Inflammatory macrophage treated with lipopolysaccharide for 1 hour (primary cell): ENCODE measurements at regions not wholly inside any gene's neighbourhood (a gene's known extent, or its start where the extent isn't known, plus 50 kb on each side); places are given as distances from the start of the nearest gene placed in this dataset.
"Not testable (repeated sequence)": the region's sequence is repeated elsewhere in the genome, so short reads cannot be mapped to it uniquely, and the experiment has no call there.

Source experiments
- DNase-seq, 2 donors: peaks; one replicate each; pipeline ENCODE4 v3.0.0-alpha.2; 2020 to 2022

DNA sequence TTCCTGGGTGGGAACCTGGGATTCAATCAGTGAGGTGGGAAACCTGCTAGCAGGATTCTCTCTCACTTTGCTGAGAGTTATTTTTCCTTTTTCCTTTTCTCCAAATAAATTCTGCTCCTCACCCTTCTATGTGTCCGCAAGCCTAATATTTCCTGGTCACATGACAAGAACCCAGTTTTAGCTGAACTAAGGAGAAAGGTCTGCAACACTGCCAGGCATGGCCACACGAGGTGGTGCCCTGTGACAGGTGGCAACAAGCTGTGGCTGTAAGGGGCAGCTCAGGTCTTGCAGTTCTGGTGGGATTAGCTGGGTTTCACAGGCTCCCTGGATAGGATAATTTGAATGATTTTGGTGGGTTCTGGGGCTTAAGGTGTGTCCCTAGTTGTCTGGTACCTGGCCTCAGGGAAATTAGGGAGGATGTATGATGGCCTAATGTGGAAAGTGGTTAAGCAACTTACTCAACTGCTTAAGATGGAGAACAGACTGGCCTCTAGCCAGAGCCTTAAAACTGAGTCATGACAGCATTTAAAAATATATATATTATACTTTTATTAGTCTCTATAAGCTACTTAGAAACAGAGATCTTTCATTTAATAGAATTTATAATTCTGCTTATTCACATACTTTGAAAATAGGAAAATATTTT, 215.0 kb downstream of the IL15 start:
- DNase-seq = no peak

DNA sequence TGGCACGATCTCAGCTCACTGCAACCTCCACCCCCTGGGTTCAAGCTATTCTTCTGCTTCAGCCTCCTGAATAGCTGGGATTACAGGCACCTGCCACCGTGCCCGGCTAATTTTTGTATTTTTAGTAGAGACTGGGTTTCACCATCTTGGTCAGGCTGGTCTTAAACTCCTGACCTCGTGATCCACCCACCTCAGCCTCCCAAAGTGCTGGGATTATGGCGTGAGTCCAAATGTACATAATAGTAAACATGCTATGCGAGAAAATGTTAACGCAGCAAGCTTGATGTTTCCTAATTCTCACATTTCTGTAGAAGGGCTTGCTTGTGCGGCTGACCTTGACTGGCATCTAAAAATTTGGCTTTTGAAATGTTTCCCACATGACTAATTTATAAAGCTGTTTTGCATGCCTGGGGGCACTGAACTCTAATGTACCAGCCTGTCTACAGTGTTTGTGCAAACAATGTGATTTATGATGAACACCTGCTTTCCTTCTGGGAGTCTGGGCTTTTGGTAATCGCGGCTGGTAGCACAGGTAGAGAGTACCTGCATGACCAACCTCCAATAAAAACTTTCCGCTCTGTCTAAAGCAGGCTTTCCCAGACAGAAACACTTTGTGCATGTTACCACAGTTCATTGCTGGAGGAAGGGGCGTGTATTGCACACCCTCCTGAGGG, 216.8 kb downstream of the IL15 start:
- no peak for DNase-seq

DNA sequence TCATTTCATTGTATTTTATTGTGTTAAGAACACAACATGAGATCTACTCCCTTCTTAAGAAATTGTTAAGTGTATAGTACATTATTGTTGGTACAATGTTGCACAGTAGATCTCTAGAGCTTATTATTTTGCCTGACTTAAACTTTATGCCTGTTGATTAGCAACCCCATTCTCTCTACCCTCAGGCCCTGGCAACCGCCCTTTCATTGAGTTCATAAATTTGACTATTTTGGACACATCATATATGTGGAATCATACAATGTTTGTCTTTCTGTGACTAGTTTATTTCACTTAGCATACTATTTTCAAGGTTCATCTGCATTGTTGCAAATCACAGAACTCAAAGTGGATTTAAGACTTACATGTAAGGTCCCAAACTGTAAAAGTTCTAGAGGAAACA, 222.1 kb downstream of the IL15 start:
- DNase-seq = no peak

DNA sequence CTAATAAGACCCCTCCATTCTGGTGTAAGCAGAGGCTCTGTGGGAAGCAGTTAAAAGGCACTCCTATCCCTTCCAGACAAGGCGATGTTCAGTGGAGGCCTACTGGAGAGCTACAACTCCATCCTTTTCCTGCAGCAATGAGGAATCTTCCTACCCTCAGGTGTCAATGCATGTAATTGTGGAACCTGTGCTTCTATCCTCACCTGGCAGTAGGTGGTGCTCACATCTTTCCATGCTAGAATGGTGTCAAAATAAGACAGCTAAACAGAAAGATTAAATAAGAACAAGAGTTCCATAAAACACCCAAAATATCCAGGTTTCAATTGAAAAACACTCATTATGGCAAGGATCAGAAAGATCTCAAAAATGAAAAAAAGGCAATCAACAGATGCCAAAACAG, 224.6 kb downstream of the IL15 start:
- no peak for DNase-seq

DNA sequence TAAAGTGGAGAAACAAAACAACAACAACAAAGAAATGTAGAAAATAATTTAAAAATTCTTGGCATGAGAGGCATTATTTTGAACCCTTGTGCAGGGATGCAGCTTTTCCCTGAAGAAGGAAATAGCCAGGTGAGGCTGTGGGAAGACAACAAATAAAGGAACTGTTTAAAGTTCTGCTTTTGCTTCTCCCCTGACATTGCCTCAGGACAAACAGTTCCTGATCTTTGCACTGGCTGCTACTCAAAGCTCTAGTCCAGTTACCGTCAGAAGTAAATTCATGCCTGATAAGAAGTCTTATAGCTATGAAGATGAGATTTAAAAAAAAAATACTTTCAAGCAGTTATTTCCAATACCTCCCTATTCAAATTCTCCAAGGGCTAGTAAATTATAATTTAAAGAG, 233.8 kb downstream of the IL15 start:
- DNase-seq = no peak

DNA sequence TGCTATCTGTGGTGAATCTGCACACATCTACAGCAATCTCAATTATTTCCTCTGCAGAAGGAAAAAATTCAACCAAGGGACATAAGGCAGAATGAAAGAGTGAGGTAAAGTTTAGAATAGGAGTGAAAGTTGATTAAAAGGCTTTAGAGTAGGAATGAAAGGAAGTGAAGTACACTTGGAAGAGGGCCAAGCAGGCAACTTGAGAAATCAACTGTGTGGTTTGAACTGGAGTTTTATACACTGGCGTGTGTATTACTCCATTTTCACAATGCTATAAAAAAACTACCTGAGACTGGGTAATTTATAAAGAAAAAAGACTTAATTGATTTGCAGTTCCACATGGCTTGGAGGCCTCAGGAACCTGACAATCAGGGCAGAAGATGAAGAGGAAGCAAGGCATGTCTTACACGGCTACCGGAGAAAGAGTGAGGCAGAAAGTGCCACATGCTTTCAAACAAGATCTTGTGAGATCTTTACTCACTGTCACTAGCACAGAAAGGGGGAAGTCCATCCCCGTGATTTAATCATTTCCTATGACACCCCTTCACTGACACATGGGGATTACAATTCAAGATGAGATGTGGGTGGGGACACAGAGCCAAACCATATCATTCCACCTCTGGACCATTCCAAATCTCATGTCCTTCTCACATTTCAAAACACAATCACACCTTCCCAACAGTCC, 234.8 kb downstream of the IL15 start:
- peak; percentile 26 to 35 for DNase-seq

DNA sequence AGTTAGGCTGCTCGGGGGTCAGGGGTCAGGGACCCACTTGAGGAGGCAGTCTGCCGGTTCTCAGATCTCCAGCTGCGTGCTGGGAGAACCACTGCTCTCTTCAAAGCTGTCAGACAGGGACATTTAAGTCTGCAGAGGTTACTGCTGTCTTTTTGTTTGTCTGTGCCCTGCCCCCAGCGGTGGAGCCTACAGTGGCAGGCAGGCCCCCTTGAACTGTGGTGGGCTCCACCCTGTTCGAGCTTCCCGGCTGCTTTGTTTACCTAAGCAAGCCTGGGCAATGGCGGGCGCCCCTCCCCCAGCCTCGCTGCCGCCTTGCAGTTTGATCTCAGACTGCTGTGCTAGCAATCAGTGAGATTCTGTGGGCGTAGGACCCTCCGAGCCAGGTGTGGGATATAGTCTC, 246.3 kb downstream of the IL15 start:
- not testable (repeated sequence) for DNase-seq

DNA sequence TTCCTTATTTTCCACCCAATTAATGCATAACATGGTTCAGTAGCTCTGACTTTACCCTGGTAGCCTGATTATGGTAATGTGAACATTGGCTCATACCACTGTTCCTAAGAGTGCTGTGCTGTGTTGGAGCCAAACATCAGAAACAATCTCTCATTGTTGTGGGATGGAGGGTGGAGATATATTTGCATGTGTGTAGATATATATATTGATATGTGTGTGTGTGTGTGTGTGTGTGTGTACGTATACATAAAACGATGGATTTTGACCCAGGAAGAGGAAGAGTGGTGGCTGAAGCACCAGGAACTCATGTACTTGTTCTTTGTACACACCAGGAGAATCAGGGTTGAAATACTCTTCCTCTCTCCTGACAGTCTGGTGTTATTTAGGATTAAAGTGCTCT, 247.7 kb downstream of the IL15 start:
- no peak for DNase-seq

DNA sequence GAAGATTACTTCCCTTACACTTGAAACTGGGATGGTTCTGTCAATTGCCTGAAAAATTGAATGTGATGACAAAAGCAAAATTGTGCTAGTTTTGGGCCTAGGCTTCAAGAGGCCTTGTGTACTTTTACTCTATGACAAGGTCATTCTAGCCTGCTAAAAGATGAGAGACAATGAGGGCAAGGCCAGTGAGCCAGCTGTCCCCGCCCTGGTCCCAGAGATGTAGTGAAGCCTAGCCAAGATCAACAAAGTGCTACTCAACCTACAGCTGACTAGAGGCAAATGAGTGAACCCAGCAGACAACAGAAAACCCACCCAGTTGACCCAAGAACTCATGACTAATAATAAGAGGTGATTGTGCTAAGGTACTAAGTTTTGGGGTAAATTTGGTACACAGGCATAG, 248.7 kb downstream of the IL15 start:
- no peak for DNase-seq

DNA sequence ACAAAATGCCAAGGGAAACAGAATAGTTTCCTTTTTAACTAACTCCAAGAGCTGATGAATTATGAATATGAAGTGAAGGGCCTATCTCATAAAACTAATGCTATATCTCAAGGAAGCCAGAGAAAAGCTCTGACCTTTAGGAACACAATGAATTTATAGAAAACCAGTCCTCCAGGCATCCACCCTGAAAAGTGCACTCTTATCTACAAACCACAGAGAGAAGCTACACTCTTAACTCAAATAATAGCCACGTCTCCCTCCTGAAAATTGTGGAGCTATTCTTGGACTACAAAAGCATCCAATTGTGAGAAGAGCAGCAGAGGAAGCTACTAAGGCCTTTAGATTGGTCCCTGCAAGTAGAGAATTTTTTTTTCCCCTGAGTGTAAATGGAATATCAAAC, 253.9 kb downstream of the IL15 start:
- DNase-seq = no peak

DNA sequence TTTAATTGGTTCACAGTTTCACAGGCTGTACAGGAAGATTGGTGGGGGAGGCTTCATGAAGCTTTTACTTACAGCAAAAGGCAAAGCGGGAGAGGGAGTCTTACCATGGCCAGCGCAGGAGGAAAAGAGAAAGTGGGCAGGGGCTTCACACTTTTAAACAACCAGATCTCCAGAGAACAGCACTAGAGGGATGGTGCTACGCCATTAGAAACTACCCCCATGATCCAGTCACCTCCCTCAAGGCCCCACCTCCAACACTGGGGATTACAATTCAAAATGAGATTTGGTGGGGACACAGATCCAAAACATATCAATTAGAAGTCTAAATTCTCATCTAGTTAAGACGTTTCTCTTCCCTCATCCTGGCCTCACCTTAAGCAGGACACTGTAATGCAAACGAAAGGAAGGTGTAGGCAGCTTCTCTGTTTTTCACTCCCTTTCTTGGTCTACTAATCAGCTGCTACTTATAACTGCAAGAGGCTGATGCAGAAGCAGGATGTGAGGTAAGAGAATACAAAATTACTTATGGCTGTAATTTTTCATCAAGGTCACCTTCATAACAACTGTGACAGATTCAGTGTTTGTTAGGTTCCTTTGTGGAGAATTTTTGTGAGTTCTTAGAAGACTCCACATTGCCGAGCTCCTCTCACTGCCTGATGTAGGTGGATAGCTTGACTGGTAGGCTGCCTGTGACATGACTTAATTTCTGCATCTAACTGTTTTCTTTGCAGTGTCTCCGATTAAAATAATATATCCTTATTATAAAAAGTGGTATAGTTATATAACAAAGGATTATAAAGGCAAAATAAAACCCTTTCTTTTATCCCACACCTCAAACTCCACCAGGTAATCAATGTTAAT, 255.1 kb downstream of the IL15 start:
- DNase-seq = no peak

DNA sequence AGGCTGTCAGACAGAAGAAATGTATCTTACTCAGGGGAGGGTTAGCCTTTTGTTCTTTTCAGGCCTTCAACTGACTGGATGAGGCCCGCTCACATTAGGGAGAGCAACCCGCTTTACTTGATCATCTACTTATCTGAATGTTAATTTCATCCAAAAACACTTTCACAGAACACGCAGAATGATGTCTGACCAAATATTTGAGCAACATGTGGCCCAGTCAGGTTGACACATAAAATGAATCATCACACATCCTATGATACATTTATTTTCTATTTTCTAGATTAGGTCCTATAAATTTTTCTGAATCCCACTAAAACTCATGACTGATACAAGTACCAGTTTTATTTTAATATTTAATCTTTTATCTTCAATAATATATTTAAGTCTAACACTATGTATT, 260.3 kb downstream of the IL15 start:
- DNase-seq = no peak

DNA sequence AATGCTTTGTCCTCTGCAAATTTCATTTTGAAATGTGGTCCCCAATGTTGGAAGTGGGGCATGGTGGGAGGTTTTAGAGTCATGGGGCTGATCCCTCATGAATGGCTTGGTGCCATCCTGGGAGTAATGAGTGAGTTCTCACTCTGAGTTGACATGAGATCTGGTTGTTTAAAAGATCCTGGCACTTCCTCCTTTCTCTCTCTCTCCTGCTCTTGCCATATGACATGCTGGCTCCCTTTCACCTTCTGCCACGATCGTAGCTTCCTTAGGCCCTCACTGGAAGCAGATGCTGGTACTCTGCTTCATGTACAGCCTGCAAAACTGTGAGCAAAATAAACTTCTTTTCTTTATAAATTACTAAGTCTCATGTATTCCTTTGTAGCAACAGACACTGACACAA, 262.0 kb downstream of the IL15 start:
- DNase-seq = no peak

DNA sequence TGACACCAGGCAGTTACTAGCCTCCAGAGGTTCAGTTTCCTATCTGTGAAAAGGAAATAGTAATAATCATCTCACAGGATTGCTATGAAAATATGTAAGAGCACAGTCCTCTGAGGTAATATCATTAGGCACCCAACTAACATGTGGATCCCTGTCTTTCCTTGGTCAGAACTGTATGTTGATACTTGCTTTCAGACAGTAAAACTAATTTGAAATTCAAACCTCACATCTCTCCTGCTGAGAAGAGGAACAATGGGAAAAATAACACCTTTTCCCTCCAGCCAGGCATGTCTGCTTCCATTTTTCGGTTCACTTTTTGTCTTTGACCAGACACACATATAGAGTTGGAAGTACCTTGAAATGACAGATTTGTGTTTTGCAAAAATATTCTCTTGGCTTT, 262.7 kb downstream of the IL15 start:
- no peak for DNase-seq

DNA sequence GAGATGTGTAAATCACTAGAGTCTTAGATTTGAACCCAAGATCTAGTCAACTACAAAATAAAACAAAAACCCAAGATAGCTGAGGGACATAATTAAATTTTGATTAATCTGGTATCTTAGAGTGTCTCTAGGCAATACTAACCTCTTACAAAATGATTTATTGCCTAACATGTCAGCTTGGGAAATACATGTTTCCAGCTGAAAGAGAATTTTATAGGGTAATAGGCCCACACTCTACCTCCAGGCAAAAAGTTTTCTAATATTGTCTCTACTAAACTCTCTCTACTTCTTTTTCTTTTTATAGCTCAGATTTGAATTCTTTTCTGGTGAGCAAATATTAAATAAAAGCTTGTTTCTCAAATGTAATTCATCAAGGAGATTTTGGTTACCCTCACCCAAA, 263.2 kb downstream of the IL15 start:
- DNase-seq = no peak

DNA sequence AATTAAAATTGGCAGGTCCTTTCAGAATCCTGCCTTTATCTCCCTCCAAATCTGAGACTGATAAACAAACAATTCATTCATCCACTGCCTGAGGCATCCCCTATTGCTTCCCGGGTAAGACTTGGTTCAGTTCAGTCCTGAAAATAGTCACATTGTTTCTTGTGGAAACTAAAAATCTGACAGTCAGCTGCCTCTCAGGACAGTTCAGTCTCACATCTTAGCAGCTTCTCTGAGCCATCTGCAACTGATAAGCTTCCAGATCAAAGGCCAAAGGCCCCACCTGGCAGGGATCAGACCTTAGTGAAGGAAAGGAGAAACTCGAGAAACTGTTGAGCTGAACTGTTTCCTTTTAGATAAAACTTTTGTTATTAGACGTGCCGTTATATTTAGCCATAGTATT, 264.5 kb downstream of the IL15 start:
- DNase-seq = no peak

DNA sequence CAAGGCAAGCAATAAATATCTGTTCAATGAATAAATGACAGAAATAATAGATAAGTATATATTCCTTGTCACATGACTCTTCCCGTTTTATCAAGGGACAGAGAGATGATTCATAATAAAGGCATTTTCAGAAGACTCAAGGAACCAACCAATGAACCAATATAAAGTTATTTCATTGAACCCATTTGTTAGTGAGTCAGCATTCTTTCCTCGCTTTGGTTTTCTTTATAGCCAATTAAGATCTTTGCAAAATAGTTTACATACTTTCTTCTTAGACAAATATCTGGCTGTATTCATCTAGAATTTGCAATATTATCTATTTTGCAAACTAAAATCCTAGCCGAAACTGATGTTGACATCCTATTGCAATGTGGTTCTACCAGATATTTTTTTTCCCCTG, 269.4 kb downstream of the IL15 start:
- DNase-seq = no peak

DNA sequence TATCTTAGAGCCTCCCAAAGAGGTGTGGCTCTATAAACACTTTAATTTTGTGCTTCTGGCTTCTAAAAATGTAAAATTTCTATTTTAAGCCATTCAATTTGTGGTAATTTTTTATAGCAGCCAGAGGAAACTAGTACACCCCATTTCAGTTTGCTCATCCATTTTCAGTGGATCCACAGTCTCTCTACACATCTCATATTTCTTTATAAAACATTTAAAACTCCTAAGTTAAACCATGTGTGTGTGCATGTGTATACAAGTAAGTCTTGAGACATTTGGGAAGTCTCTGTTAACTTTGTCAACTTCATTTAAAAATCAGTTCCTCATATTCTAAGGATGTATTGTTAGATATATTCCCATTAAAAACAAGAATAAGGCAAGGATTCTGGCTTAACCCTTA, 273.2 kb downstream of the IL15 start:
- DNase-seq = no peak

DNA sequence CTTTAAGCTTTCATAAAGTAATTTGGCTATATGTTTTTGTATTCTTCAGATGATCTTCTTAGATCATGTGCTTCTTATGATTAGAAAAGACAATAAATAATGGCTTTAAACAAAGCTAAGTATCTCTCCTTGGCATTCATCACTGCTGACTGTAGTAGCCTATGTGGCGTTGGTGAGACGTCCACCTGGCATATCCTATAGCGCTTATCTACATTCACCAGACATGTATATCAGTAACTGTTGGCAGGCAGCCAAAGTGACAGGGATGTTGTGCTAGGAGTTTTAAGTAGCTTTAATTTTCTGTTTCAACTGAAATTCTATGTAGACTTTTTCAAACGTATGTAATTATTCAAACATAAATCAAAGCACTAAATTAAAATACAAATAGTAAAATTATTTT, 276.4 kb downstream of the IL15 start:
- no peak for DNase-seq

DNA sequence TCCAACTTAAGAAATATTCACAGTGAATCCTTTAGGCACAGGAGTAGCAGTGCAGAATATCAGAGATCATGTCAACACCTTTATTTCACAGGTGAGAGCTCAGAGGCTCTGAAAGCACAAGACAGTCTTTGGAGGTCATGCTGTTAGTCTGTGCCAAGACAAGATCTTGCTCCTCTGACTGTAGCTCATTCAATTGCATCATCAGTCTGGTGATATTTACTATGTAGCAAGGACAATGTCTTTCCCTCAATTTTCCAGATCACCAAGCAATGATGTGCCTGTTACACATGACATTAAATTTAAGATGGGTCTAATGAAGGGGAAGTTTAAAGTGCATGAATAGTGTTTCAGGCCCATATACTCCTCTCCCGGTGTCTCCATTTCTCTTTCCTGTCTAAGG, 277.5 kb downstream of the IL15 start:
- DNase-seq = no peak

DNA sequence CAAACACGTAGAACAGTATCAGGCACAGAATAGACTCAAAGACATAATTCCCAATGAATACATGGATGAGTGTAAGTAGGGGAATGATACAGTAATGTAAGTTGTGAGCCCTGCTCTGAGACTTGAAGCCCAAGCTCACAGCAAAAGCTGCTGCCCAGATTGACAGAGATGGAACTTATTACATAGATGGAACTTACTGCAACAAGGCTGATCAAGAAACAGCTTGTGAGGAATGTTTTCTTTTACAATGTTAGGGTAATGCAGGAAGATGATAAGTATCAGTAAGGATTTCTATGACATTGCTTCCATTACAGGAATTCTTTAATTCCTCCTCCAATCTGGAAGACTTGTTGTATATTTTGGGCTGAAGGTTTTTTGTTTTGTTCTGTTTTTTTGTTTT, 278.4 kb downstream of the IL15 start:
- no peak for DNase-seq

DNA sequence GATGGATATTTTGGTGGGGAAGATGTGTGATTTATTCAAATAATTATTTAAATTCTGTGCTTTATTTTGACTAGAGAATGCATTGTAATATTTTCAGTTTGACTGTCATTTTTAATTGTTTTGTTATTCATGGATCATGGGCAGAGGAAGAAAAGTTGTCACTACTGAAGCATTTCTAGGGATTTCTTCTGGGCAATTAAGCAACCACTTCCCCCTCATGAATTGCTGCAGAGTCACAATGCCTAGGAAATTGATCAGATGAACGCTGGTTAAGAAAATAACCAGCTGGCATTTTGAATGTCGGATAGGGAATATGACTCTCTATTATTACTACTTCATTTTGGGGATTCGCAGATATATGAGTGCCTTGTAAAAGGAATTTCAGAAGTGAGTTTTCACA, 283.3 kb downstream of the IL15 start:
- no peak for DNase-seq

DNA sequence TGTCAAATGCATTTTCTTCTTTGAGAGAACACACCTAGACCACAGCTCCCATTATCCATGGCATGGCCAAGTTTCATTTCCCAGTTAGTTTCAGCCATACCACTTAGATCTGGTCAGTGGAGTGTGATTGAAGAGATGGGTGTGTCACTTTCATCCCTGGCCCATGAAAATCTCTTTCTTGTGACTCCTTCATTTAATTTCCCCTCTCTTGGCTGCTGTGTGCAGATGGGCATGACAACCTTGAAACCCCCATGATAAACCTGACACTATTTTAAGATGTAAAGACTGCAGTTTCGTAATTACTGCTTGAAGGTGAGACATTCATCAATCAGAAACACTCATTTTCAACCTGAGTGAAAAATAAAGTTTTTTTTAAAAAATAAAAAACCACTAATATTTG, 284.9 kb downstream of the IL15 start:
- no peak for DNase-seq

DNA sequence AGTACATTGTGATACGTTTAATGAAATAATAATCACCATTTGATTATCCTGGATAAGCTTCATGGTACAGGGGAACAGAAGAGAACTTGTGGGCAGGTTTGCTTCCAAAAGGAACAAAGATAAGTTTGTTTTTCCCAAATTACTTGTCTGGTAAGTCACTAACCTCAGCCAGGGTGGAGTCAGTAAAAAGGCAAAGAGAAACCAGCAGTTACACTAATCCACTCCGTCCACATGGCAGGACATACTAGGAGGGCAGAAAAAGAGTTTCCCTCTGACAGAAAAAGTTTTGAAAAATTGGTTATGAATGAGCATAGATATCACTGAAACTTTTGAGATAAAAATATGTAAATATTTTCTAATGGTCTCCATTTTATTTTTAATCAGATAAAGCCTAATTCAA, 285.9 kb downstream of the IL15 start:
- DNase-seq = no peak
